Ovary (tissue), 7 donors: ENCODE measurements at regions not wholly inside any gene's neighbourhood (a gene's known extent, or its start where the extent isn't known, plus 50 kb on each side); places are given as distances from the start of the nearest gene placed in this dataset.

Source experiments
- DNase-seq, 5 donors: peaks; one replicate each; pipeline ENCODE4 v3.0.0-alpha.2; 2019 to 2020
- H3K27ac ChIP-seq, 2 donors: fragments of 200-600 bp; one replicate each; pipeline versions ENCODE4 v1.5.1 to v1.8.0; 2019 to 2022
- H3K27me3 ChIP-seq: fragments of 200-600 bp; one replicate; pipeline ENCODE4 v1.8.0; 2022
- H3K36me3 ChIP-seq: fragments of 200-600 bp; sonication (generic); one replicate; pipeline ENCODE4 v1.5.1; 2019
- H3K4me1 ChIP-seq: one replicate; pipeline ENCODE4 v1.8.1; 2013; ENCODE audit warnings: mild to moderate bottlenecking, moderate library complexity; ENCODE audit not compliant: insufficient read depth
- H3K4me3 ChIP-seq: fragments of 200-600 bp; sonication (generic); one replicate; pipeline ENCODE4 v1.5.1; 2017
- H3K9me3 ChIP-seq, 2 donors: fragments of 200-600 bp in 1 of 2; sonication (generic) in 1 of 2; one replicate each; pipeline versions ENCODE4 v1.5.1 to v1.8.1; 2013 to 2019; ENCODE audit warnings: mild to moderate bottlenecking in 1 of 2, moderate library complexity in 1 of 2
- CTCF ChIP-seq, 3 donors: fragments of 450-650 bp in 2 of 3; fragments of 200-600 bp in 1 of 3; IDR thresholded peaks; one replicate each; pipeline versions ENCODE4 v1.5.1 to v1.8.0; 2016 to 2022; ENCODE audit warnings: antibody characterized with exemption in 3 of 3, mild to moderate bottlenecking in 1 of 3
- EP300 ChIP-seq: sonication (generic); formaldehyde crosslinking; IDR thresholded peaks from one replicate; pipeline ENCODE4 v1.6.1; 2017; ENCODE audit warnings: antibody characterized with exemption
- POLR2A ChIP-seq: fragments of 450-650 bp; IDR thresholded peaks from one replicate; pipeline ENCODE4 v1.6.1; 2017; ENCODE audit warnings: antibody characterized with exemption, mild to moderate bottlenecking, moderate library complexity
- WGBS, 3 donors: extraction: QIAGEN DNeasy Blood & Tissue Kit in 1 of 3; methylation state at CpG; one replicate each; pipeline versions ENCODE4 v1.1.5 to v1.1.7; 2013 to 2017; 5-methylcytosine and 5-hydroxymethylcytosine counted together
- intact Hi-C, 4 donors: fragments of 100-400 bp; cut with DNase I; formaldehyde crosslinking; loops; one replicate each; pipeline versions ENCODE4 v1.11.0 to v1.15.1; 2022 to 2023
- donor health status: DM: no; HTN: no; CAD: no; lungs with moderate emphysema.
- donor health status: DM: no; HTN: no; CAD: no.
- donor health status: Bipolar disorder and iron deficiency.
- donor health status: DM: no; HTN: no; CAD: no.
- donor health status: DM: yes; HTN: yes; CAD: no.

- WGBS, 3 donors = 84 to 91% (median 88%) methylated on average over 1 of the region's 1 CpG
- TF ChIP-seq CTCF (IDR thresholded peaks at IDR 0.05) (no peak), EP300 (no peak), POLR2A (no peak)
- intact Hi-C loops = loop anchor here in 2 of 4 donors (10.0 kb wide), 3 partner anchors 551 to 631 kb away; no protein-coding TSS in a partner anchor
- Histone ChIP-seq H3K27me3 (no peaks in the 10 kb centered on the region), H3K4me1 (no peaks in the 10 kb centered on the region), H3K9me3 (no peaks in the 10 kb centered on the region), H3K36me3 (no peaks in the 10 kb centered on the region), H3K27ac (no peak overlapping the region), H3K4me3 (no peak overlapping the region)
- no peak for DNase-seq
These were observed 386.7 kb downstream of the LRIG3 start for GRCh38 chr12:58533652-58534051.

DNA sequence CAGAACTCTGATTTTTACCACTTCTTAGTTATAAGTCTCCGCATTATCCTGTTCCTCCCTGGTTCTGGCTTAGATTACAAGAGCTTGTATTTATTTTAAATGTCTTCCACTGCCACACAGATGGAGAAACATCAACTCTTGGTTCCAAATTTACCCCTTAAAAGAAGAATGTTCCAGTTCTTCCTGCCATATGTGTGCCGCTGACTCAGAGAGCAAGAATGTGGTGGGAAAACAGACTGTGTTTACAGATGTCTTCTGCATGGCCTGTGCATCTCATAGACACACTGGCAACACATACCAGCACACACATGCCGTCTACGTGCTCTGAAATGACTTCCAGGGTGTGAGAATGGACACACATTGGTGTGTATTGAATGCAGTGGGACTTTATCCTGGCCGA is 383.0 kb downstream of the LRIG3 start:
- intact Hi-C loops = loop anchor here in 2 of 4 donors (10.0 kb wide), 3 partner anchors 548 to 628 kb away; no protein-coding TSS in a partner anchor
- no peak for DNase-seq

DNA sequence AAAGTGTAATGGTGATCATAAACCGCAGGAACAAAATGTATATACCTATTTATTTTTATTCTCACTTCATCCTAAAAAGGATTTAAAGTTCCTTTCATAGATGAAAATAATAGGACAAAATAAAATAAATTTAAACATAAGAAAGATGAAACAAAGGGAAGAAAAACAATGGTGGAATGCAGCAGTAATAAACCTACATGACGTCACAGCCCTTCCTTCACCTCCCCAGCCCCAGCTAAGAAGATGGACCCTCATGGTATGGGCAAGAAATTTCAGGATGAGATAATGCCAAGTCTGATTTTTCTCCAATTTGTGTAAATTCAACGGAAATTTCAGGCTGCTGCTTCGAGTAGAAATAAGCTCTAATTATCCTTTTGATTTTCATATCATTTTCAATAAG is 381.0 kb downstream of the LRIG3 start:
- Histone ChIP-seq H3K9me3 (no peaks in the 10 kb centered on the region), H3K4me1 (no peaks in the 10 kb centered on the region), H3K36me3 (no peaks in the 10 kb centered on the region), H3K27ac (no peak overlapping the region), H3K4me3 (no peak overlapping the region), H3K27me3 (no peaks in the 10 kb centered on the region)
- WGBS, 3 donors = 84 to 90% (median 84%) methylated on average over 4 of the region's 4 CpGs
- TF ChIP-seq CTCF (IDR thresholded peaks at IDR 0.05) = no peak
- TF ChIP-seq EP300 = no peak
- no peak for TF ChIP-seq POLR2A
- intact Hi-C loops = loop anchor here in 2 of 4 donors (10.0 kb wide), 3 partner anchors 546 to 626 kb away; no protein-coding TSS in a partner anchor
- no peak for DNase-seq

More for the DNA sequence above, 383.0 kb downstream of the LRIG3 start:
- Histone ChIP-seq H3K9me3 (no peaks in the 10 kb centered on the region), H3K4me3 (no peak overlapping the region), H3K4me1 (no peaks in the 10 kb centered on the region), H3K27ac (no peak overlapping the region), H3K36me3 (no peaks in the 10 kb centered on the region), H3K27me3 (no peaks in the 10 kb centered on the region)
- 83 to 85% (median 84%) methylated on average over 5 of the region's 5 CpGs for WGBS, 3 donors
- TF ChIP-seq EP300 = no peak
- no peak for TF ChIP-seq CTCF (IDR thresholded peaks at IDR 0.05)
- no peak for TF ChIP-seq POLR2A

GRCh38 chr12:58540480-58541299 is 379.6 kb downstream of the LRIG3 start:
- no peaks in the 10 kb centered on the region for H3K36me3 ChIP-seq
- 24 to 27% (median 26%) methylated on average over 8 of the region's 8 CpGs for WGBS, 3 donors
- intact Hi-C loops = loop anchor here in 1 of 4 donors (5.0 kb wide), 1 partner anchor 612 kb away; no protein-coding TSS in a partner anchor
- peak; percentile 69 to 82 (median 75) for DNase-seq
- TF ChIP-seq EP300 (no peak), POLR2A (no peak), CTCF (IDR thresholded peaks at IDR 0.05) (peak in 2 of 3 donors; percentile 49 to 62)
- H3K9me3 ChIP-seq = no peaks in the 10 kb centered on the region
- H3K27me3 ChIP-seq = no peaks in the 10 kb centered on the region
- H3K4me3 ChIP-seq = no peak overlapping the region
- H3K27ac ChIP-seq = no peak overlapping the region
- H3K4me1 ChIP-seq = no peaks in the 10 kb centered on the region
